ENCODE measurements at regions not wholly inside any gene's neighbourhood (a gene's known extent, or its start where the extent isn't known, plus 50 kb on each side); places are given as distances from the start of the nearest gene placed in this dataset.
"Not testable (repeated sequence)": the region's sequence is repeated elsewhere in the genome, so short reads cannot be mapped to it uniquely, and the experiment has no call there.

DNA sequence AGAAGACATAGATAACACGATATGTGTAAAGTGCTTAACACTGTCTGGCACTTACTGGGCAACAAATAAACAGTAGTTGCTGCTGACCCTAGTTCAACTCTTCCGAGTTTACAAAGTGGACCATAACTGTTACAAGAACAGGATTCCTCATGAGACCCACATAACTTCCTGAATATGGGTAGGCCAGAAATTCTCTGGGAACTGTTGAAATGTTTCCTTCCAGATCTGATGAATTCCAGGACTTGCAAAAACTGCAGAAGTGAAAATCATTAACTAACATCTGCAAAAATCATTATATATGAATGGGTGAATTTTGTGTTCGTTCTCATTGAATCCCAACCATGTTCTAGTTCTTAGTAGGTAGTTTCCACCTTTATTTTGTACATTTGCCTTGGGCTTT is 181.7 kb upstream of the MME start:
- no peak for DNase-seq

DNA sequence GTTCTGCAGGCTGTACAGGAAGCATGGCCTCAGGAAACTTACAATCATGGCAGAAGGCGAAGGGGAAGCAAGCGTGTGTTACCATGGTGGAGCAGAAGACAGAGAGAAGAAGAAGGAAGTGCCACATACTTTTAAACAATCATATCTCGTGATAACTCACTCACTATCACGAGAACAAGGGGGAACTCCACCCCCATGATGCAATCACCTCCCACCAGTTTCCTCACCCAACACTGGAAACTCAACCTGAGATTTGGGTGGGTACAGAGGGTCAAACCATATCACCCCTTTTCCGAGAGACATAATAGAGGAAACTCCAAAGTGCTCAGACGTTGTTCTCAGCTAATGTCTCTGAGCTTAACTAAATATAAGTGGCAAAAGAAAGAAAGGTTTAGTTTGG is 186.3 kb upstream of the MME start:
- no peak for DNase-seq

GRCh38 chr3:154889227-154889634 is 190.9 kb upstream of the MME start:
- DNase-seq, result no peak

DNA sequence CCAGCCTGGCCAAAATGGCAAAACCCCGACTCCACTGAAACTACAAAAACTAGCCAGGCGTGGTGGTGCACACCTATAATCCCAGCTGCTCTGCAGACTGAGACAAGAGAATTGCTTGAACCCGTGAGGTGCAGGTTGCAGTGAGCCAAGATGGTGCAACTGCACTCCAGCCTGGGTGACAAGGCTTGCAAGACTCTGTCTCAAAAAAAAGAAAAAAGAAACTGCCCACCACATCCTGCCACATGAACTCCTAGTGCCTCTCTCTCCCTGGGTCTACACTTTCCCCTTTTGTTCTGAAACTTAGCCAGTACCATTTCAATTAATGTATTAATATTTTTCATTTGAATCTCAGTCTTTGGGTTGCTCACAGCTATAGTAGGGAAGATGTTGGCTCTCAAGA is 192.2 kb upstream of the MME start:
- DNase-seq, result no peak

DNA sequence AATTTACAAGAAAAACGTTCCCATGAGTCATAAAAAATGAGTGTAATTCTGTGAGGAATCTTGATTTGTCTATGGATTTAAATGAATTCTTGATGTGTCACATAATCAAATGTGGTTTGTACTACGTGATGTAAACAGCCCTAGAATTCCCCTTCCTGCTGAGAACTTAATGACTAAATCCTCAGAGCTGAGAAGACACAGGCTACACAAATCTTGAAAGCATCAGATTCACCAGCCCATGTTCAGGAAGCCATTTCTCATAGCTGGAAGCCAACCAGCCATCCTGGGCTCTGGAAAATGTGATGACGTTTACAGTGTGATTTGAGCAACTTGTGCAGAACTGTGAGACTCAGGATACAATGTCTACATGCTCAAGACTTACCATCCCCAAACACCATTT is 193.7 kb upstream of the MME start:
- DNase-seq, result no peak

DNA sequence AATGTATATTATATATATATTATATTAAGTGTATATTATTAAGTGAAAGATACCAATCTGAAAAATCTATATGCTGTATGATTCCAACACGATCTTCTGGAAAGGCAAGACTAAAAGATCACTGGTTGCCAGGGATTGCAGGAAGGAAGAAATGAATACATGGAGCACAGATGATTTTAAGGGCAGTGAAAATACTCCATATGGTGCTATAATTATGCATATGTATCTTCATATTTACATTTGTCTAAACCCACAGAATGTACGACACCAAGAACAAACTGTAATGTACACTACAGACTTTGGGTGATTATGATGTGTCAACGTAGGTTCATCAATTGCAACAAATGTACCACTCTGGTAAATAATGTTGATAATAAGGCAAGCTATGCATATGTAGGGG is 194.7 kb upstream of the MME start:
- DNase-seq, result no peak

DNA sequence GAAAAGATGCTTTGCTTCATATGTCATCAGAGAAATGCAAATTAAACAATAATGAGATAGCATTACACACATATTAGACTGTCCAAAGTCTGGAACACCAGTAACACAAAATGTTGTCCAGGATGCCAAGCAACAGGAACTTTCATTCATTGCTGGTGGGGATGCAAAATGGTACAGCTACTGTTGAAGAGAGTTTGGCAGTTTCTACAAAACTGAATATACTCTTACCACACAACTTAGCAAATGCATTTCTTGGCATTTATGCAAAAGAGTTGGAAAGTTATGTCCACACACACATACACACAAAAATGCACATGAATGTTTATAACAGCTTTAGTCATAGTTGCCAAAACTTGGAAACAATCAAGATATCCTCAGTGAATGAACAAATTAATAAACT is 195.2 kb upstream of the MME start:
- DNase-seq, result no peak

DNA sequence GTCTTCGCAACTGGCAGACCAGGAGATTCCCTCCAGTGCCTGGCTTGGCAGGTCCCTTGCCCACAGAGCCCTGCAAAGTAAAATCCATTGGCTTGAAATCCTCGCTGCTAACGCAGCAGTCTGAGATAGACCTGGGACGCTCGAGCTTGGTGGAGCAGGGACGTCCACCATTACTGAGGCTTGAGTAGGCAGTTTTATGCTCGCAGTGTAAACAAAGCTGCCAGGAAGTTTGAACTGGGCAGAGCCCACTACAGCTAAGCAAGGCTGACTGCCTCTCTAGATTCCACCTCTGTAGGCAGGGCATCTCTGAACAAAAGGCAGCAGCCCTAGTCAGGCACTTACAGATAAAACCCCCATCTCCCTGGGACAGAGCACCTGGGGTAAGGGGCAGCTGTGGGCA is 205.0 kb upstream of the MME start:
- DNase-seq, result no peak

DNA sequence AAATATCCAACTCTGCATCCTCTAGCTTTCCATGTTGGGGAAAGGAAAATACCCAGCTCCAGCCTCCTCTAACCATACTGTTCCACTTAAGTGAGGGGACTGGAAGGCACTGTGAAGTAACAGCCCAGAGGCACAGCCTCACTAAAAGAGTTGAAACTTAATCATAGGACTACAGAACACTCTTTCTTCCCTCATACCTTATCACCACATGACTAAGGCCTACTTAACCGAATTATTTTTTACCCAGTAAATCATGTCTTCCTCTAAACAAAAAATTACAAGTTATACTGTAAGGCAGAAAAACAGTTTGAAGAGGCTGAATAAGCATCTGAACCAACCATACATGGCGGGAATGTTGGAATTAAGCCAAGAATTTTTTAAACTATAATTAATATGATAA is 207.4 kb upstream of the MME start:
- no peak for DNase-seq

GRCh38 chr3:154872074-154872473 is 208.0 kb upstream of the MME start:
- no peak for DNase-seq

- no peak for DNase-seq
These were observed 215.2 kb upstream of the MME start for GRCh38 chr3:154864947-154865346.

- no peak for DNase-seq
These were observed 217.9 kb upstream of the MME start for GRCh38 chr3:154862265-154862664.

DNA sequence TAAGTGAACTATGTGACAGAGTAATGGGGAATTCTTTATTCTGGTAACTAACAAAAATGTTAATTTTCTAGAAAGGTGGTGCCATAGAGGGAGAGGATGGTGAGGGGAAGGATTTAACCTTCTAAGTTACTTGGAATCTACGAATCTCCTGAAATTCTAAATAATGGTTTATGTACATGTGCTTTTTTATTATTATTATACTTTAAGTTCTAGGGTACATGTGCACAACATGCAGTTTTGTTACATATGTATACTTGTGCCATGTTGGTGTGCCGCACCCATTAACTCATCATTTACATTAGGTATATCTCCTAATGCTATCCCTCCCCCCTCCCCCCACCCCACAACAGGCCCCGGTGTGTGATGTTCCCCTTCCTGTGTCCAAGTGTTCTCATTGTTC is 227.1 kb upstream of the MME start:
- DNase-seq, result not testable (repeated sequence)

DNA sequence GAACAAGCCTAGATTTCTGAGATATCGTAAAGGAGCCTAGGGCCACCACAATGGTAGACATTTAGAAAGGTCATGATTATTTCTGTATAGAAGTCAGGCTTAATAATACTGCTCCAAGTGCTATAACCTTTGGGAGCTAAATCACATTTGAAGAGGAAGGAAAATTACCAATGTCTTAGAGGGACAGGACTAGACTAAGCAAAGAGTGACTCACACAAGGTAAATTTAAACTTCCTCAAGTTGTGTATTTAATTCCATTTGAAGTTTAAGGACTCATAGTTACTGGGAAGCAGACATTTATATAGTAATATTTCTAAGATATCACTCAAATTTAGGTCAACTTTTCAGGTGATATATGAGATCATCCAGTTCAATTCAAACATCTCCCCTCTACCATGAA is 227.6 kb upstream of the MME start:
- DNase-seq, result no peak

DNA sequence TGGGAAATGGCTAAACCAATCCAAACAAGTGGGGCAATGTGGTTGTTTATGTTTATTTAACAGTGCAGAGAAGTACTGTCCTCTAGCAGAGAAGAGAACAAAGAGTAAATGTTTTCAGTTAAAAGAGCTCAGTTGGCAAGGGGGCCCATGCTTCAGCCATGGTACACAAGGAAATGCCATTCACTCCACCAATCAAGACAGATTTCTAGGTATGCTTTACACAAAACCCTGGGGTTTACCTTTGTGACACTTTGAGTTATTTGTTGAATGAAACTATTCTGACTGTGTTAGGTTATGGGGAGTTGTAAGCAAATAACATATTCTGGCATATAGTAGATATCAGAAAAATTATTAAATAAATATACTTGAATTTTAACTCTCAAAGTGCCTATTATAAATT is 228.5 kb upstream of the MME start:
- no peak for DNase-seq

DNA sequence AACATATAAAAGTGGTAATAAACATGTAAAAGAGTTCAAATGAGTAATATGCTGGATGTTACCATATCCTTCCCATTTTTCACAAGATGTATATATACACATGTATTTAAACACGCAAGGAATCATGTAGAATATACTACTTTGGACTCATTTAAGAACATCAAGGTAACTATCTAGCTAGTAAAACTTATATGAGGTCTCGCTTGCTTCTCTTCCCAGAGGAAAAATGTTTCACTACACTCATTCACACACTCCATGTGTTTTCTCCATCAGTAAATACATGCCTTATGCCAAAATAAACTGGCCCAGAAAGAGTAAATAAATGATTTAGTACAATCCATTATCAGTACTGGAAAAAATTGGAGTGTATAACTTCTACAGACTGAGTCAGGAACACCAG is 229.2 kb upstream of the MME start:
- no peak for DNase-seq

- no peak for DNase-seq
These were observed 230.7 kb upstream of the MME start for GRCh38 chr3:154849408-154849807.

GRCh38 chr3:154844863-154845262 is 235.3 kb upstream of the MME start:
- DNase-seq, result no peak

- no peak for DNase-seq
These were observed 236.5 kb upstream of the MME start for GRCh38 chr3:154843647-154844046.

DNA sequence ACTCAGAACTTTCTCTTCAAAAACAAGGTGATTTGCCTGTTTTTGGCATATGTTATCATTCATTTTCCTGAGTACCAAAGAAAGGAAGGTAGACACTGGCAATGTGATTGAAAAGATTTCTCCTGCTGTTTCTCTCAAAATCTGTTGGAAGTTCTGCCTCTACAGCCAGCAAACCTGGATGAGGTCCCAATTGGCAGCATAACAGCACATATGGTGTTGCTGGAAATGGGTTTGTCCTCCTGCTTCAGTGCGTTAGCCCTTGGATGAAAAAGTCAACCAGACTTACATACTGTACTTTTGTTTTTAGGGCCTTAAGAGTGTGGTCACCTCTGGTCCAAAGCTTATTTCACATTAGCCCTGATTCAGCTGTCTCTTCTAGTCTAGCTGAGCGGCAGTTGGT is 237.6 kb upstream of the MME start:
- DNase-seq, result no peak

GRCh38 chr3:154835639-154836038 is 244.5 kb upstream of the MME start:
- DNase-seq, result no peak

DNA sequence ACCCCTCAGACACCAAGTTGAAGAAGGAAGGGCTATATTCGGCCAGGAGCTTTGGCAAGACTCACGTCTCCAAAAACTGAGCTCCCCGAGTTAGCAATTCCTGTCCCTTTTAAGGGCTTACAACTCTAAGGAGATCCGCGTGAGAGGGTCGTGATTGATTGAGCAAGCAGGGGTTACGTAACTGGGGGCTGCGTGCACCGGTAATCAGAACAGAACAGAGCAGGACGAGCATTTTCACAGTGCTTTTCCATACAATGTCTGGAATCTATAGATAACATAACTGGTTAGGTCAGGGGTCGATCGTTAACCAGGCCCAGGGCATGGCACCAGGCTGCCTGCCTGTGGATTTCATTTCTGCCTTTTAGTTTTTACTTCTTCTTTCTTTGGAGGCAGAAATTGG is 245.3 kb upstream of the MME start:
- not testable (repeated sequence) for DNase-seq

- no peak for DNase-seq
These were observed 250.2 kb upstream of the MME start for GRCh38 chr3:154829929-154830328.

GRCh38 chr3:154819491-154819890 is 260.6 kb upstream of the MME start:
- no peak for DNase-seq

- DNase-seq, result no peak
These were observed 261.4 kb upstream of the MME start for GRCh38 chr3:154818676-154819255.

DNA sequence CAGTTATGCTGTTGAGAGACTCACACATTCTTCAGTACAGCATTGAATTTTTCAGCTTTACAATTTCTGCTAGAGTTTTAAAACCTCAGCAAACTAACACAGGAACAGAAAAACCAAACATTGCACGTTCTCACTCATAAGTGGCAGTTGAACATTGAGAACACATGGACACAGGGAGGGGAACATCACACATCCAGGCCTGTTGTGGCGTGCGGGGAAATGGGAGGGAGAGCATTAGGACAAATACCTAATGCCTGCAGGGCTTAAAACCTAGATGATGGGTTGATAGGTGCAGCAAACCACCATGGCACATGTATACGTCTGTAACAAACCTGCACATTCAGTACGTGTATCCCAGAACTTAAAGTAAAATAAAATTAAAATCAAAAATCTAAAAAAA is 270.1 kb upstream of the MME start:
- not testable (repeated sequence) for DNase-seq
